OCI-LY3 (cell line): ENCODE measurements at regions not wholly inside any gene's neighbourhood (a gene's known extent, or its start where the extent isn't known, plus 50 kb on each side); places are given as distances from the start of the nearest gene placed in this dataset.

Experiments
- CTCF ChIP-seq: fragments of 200-600, 300-600 bp; sonication (generic); IDR thresholded peaks from 2 replicates; pipeline ENCODE4 v1.5.1; 2014; ENCODE audit warnings: antibody characterized with exemption, low read length, low read depth
- EZH2phosphoT487 ChIP-seq: fragments of 200-600 bp; shearing (Covaris generic); IDR thresholded peaks from 2 replicates; pipeline ENCODE4 v1.6.1; 2018; ENCODE audit warnings: antibody characterized with exemption, mixed run types, low read depth

DNA sequence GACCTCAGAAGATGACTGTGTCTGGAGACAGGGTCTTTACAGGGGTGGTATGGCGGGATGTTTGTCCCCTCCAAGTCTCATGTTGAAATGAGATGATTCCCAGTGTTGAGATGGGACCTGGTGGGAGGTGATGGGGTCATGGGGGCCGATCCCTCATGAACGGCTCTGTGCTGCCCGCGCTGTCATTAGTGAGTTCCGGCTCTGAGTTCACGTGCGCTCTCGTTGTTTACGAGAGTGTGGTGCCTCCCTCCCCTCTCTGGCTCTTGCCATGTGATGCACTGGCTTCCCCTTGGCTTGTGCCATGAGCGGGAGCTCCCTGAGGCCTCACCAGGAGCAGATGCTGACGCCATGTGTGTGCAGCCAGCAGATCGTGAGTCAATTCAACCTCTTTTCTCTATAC, 830.8 kb downstream of the TBC1D22A start:
- no peak for TF ChIP-seq CTCF
- no peak for TF ChIP-seq EZH2phosphoT487
